AG04449 (cell line): ENCODE measurements at regions not wholly inside any gene's neighbourhood (a gene's known extent, or its start where the extent isn't known, plus 50 kb on each side); places are given as distances from the start of the nearest gene placed in this dataset.

Experiments
- CTCF ChIA-PET: fragments of 350-600 bp; formaldehyde crosslinking; extraction: SDS; loops from one replicate; lab custom pipeline; 2021; ENCODE audit warnings: antibody characterized with exemption; lab: Yijun Ruan, JAX
- POLR2A ChIA-PET: fragments of 400-600, 350-600 bp; formaldehyde crosslinking; extraction: SDS; loops from one replicate; lab custom pipeline; 2020; ENCODE audit warnings: antibody characterized with exemption, inconsistent platforms; lab: Yijun Ruan, JAX
- DNase-seq: peaks from one replicate; pipeline ENCODE4 v3.0.0-alpha.2; 2010; ENCODE audit warnings: low read depth, low spot score
- H3K4me3 ChIP-seq: 2 replicates; pipeline ENCODE4 v1.5.1; 2011; ENCODE audit warnings: low read depth, mild to moderate bottlenecking, control low read depth, low read length
- TF ChIP-seq, protein P1 (sequence below): IDR thresholded peaks from one replicate; pipeline ENCODE4 v1.5.1; 2011; ENCODE audit warnings: mild to moderate bottlenecking, moderate library complexity, low read length, control low read depth, inconsistent platforms; ENCODE audit not compliant: insufficient read depth; ENCODE audit errors: missing control alignments

DNA sequence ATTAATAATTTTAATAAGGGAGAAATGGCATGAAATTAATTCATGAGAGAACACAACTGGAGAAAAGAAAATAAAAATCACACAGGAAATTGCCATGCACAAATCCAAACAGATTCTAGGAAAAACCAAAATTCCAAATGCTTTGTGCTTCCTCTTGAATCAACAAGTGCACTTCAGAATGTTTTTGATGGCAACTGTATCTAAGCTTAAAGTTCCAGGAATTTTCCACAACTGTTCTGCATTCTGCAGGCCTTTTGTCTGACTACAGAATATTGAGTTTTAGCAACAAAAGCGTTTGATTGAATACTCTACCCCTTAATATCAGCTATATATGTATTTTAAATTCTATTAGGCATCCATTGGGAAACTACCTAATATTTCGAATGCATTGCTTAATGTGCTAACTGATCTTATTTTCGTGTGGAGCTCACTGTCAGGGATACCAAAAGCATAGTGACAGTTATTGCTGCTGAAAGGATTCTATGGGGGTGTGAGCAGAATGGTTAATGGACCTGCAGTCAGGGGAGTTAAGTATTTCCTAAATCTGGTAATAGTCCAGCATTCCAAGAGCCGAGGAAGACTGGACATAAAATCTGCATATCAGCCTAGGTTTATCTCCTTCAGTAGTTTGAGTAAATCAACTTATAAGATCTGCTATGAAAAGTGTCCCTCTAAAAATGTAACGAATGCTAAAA is 482.7 kb upstream of the POU3F3 start:
- no peak for DNase-seq
- CTCF ChIA-PET, result no interaction called here
- POLR2A ChIA-PET, result no interaction called here
- TF ChIP-seq, protein P1, sequence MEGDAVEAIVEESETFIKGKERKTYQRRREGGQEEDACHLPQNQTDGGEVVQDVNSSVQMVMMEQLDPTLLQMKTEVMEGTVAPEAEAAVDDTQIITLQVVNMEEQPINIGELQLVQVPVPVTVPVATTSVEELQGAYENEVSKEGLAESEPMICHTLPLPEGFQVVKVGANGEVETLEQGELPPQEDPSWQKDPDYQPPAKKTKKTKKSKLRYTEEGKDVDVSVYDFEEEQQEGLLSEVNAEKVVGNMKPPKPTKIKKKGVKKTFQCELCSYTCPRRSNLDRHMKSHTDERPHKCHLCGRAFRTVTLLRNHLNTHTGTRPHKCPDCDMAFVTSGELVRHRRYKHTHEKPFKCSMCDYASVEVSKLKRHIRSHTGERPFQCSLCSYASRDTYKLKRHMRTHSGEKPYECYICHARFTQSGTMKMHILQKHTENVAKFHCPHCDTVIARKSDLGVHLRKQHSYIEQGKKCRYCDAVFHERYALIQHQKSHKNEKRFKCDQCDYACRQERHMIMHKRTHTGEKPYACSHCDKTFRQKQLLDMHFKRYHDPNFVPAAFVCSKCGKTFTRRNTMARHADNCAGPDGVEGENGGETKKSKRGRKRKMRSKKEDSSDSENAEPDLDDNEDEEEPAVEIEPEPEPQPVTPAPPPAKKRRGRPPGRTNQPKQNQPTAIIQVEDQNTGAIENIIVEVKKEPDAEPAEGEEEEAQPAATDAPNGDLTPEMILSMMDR, result no peak
- no peak overlapping the region for H3K4me3 ChIP-seq

DNA sequence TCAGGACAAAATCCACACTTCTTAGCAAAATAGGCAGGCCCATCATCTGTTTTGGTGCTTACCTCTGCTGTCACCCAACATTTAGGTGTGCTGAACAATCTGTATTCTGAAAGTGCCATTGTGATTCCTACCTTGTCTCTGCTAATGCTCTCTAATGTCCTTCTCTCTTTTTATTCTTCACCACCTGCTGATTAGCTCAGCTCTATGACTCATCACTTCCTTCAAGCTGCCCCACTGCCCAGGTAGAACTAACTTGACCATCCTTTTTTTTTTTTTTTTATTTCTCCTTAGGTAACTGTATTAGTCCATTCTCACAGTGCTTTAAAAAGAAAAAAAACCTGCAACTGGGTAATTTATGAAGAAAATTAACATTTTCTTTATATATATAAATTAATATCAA is 478.7 kb upstream of the POU3F3 start:
- no peak for DNase-seq
- CTCF ChIA-PET, result no interaction called here
- POLR2A ChIA-PET, result no interaction called here
- TF ChIP-seq, protein P1, result no peak
- H3K4me3 ChIP-seq, result no peak overlapping the region

DNA sequence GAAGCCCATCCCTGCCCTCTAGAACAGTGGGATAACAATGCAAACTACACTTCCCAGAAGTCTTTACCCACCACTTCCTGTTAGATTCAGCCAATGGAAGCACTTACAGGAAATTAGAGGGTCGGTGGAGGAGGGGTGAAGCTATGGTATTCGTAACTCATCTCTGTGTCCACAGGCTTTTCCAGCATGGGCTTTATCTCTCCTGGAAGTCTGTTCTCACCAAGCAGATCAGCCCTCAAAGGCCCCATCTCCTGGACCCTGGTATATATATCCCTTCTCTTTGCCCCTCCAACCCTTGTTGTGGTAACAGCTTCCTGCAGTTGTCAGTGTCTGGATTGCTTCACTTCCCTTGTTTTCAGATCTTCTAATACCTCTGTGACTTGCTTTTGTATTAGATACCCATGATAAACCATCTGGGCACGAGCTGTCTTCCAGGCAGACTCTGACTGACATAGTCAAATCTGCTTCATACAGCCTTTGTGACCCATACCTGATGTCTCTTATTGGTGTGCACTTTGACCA is 475.0 kb upstream of the POU3F3 start:
- TF ChIP-seq, protein P1, result no peak
- 0 out of 2 replicates have a peak overlapping the region, but pooled peaks have one; percentile 8 for H3K4me3 ChIP-seq
- POLR2A ChIA-PET, result no interaction called here
- DNase-seq, result no peak
- CTCF ChIA-PET, result no interaction called here

DNA sequence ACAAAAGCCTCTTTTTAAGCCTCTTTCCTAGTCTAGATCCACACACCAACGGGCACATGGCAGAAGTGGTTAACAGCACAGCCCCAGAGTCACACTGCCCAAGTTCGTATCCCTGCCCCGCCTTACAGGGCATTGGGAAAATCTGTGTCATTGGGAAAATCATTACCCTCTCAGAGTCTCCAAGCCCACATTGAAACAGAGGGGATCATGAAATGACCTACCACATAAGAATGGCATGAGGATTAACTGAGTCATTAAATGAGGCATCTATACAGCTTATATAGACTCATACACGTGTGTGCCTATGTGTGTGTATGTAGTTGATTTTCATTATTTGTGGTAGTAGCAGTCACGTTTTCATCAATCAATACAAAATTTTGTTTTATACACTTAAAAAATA is 469.0 kb upstream of the POU3F3 start:
- H3K4me3 ChIP-seq, result no peak overlapping the region
- DNase-seq, result no peak
- ChIA-PET CTCF (no interaction called here), POLR2A (no interaction called here)
- TF ChIP-seq, protein P1, result no peak

DNA sequence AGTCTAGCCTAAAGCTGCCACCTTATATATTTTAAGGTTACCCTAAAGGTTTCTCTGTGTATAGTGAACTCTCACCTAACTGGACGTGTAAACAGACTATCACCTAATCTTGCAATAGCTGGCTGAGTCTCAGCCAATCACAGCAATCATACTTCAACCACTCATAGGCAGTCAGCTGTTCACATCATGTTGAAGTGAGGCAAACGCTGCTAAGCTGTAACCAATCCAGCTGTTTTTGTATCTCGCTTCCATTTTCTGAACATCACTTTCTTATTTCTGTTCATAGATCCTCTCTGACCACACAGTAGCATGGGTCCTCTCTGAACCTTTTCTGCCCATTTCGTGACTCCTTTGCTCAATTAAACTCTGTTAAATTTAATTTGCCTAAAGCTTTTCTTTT is 468.2 kb upstream of the POU3F3 start:
- POLR2A ChIA-PET, result no interaction called here

DNA sequence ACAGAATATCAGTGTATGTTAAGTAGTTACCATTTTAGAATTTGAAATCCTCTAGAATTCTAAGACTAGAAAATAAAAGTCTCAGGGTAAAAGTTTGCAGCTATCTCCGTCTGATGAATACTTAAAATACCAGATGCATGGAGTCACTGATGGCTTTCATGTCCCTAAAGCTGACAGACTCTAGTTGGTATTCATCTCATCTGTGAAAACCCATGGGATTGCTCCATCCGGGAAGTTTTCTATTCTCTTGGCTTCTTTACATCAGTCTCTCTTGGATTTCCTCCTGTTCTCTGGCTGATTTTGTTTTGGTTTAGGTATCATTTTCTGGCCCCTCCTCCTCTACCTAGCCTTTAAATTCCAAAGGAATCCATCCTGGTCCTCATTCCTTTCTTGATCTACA is 465.6 kb upstream of the POU3F3 start:
- ChIA-PET CTCF (no interaction called here), POLR2A (no interaction called here)
- DNase-seq, result no peak
- no peak overlapping the region for H3K4me3 ChIP-seq
- TF ChIP-seq, protein P1, result no peak

More for the DNA sequence above, 468.2 kb upstream of the POU3F3 start:
- TF ChIP-seq, protein P1, result no peak
- no peak for DNase-seq
- CTCF ChIA-PET, result no interaction called here
- no peak overlapping the region for H3K4me3 ChIP-seq
